ENCODE measurements at regions not wholly inside any gene's neighbourhood (a gene's known extent, or its start where the extent isn't known, plus 50 kb on each side); places are given as distances from the start of the nearest gene placed in this dataset.

DNA sequence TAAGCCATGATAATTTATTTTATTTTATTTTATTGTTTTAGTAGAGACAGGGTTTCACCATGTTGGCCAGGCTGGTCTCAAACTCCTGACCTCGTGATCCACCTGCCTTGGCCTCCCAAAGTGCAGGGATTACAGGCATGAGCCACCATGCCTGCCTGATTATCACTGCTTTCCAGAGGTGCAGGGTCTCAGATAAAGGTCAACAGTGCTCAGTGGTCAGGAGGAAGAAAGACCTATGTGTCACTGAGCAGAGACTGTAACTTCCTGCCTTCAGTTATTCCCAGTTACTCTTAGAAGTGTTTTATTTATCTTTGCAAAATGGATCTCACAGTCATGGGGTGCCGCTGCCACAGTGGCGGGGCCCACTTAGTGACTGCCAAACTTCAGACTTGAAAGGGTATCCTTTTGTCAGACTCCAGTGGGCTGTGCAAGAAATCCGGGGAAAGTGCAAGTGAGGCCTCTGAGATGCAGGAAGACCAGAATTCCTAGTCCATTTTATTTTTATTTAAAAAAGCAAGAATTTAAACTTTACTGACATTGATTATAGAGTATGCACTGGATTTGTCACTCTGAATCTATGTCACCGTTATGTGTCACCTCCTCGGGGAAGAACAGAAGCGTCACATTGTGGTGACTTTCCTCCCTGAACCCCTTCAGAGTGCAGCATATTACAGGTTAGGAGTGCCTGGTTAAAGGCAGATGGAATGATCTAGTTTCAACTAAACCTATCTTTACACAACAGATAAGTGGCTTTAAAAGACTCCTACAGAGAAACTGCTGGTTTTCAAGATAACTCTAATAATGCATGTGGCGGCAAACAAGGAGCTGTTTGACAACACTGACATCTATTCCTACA lies 59.1 kb upstream of the BICD1 start:
- Histone ChIP-seq H3K4me1 (ENCODE audit: control insufficient read depth, insufficient read depth, low read length) (peaks cover 15% of the 10 kb centered on the region), H3K9me3 (ENCODE audit: control insufficient read depth, low read depth, low read length) (peaks cover 25% of the 10 kb centered on the region), H3K4me3 (ENCODE audit: low read length) (no peak overlapping the region), H3K27me3 (ENCODE audit: control insufficient read depth, insufficient read depth, low read length) (no peaks in the 10 kb centered on the region), H3K36me3 (ENCODE audit: control insufficient read depth, insufficient read depth, low read length) (no peaks in the 10 kb centered on the region), H3K27ac (ENCODE audit: low read length) (no peak overlapping the region)
- no peak for DNase-seq
- no CpG with 5 or more reads among the region's 8 CpGs for WGBS (ENCODE audit: insufficient coverage, low lambda C conversion rate)

- no peak overlapping the region for H3K4me3 ChIP-seq (ENCODE audit: low read length)
- H3K9me3 ChIP-seq (ENCODE audit: control insufficient read depth, low read depth, low read length), result peaks cover 15% of the 10 kb centered on the region
- no peak overlapping the region for H3K27ac ChIP-seq (ENCODE audit: low read length)
- no peak for DNase-seq
- no CpG with 5 or more reads among the region's 5 CpGs for WGBS (ENCODE audit: insufficient coverage, low lambda C conversion rate)
- H3K36me3 ChIP-seq (ENCODE audit: control insufficient read depth, insufficient read depth, low read length), result no peaks in the 10 kb centered on the region
- H3K4me1 ChIP-seq (ENCODE audit: control insufficient read depth, insufficient read depth, low read length), result peaks cover 18% of the 10 kb centered on the region
- no peaks in the 10 kb centered on the region for H3K27me3 ChIP-seq (ENCODE audit: control insufficient read depth, insufficient read depth, low read length)
Measured at GRCh38 chr12:32048791-32049190, 57.9 kb upstream of the BICD1 start.

DNA sequence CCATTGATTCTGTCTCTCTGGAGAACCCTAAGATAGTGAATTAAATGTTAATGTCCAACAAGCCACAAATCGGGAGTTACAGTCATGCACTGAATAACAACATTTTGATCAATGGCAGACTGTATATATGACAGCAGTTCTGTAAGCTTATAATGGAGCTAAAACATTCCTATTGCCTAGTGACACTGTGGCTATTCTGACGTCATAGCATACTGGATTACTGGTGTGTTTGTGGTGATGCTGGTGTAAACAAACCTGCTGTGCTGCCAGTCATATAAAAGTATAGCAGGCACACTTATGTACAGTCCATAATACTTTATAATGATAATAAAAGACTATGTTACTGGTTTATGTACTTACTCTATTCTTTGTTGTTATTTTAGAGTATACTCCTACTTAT lies 56.7 kb upstream of the BICD1 start:
- peaks cover 4% of the 10 kb centered on the region for H3K9me3 ChIP-seq (ENCODE audit: control insufficient read depth, low read depth, low read length)
- H3K27ac ChIP-seq (ENCODE audit: low read length), result no peak overlapping the region
- no CpG with 5 or more reads among the region's 2 CpGs for WGBS (ENCODE audit: insufficient coverage, low lambda C conversion rate)
- no peaks in the 10 kb centered on the region for H3K36me3 ChIP-seq (ENCODE audit: control insufficient read depth, insufficient read depth, low read length)
- H3K27me3 ChIP-seq (ENCODE audit: control insufficient read depth, insufficient read depth, low read length), result no peaks in the 10 kb centered on the region
- H3K4me3 ChIP-seq (ENCODE audit: low read length), result no peak overlapping the region
- peaks cover 18% of the 10 kb centered on the region for H3K4me1 ChIP-seq (ENCODE audit: control insufficient read depth, insufficient read depth, low read length)
- no peak for DNase-seq

DNA sequence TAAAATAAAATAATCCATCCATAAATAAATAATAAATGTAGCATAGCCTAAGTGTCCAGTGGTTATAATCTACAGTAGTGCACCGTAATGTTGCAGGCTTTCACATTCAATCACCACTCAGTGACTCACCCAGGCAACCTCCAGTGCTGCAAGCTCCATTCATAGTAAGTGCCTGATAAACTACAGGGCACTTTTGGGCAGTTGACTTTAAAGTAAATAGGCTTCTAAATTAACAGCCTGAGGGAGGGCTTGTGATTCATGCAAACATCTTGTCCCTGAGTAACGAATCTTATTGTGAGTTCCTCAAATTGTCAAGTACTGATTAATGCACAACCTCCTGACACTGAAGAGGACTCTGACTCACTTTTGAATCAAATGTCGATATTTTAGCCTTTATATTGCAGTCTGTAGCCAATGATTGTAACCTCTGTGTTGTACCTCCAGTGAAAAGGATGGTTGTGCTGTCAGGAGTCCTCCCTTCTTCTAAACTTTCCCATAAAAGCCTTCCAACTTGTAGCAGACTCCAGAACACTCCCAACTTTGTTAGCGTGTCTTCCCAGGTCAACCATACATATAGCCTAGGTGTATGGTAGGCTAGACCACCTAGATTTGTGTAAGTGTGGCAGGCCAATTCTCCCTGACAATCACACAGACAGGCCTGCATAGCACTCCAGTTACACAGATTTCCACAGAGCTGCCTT lies 55.0 kb upstream of the BICD1 start:
- no peak overlapping the region for H3K4me3 ChIP-seq (ENCODE audit: low read length)
- peak overlapping the region; percentile 50 for H3K27ac ChIP-seq (ENCODE audit: low read length)
- peaks cover 18% of the 10 kb centered on the region for H3K4me1 ChIP-seq (ENCODE audit: control insufficient read depth, insufficient read depth, low read length)
- WGBS (ENCODE audit: insufficient coverage, low lambda C conversion rate), result no CpG with 5 or more reads among the region's 4 CpGs
- H3K36me3 ChIP-seq (ENCODE audit: control insufficient read depth, insufficient read depth, low read length), result no peaks in the 10 kb centered on the region
- no peaks in the 10 kb centered on the region for H3K9me3 ChIP-seq (ENCODE audit: control insufficient read depth, low read depth, low read length)
- no peaks in the 10 kb centered on the region for H3K27me3 ChIP-seq (ENCODE audit: control insufficient read depth, insufficient read depth, low read length)
- peak in 1 of 2 donors; percentile 59 for DNase-seq

- no peaks in the 10 kb centered on the region for H3K9me3 ChIP-seq (ENCODE audit: control insufficient read depth, low read depth, low read length)
- no CpG with 5 or more reads among the region's 5 CpGs for WGBS (ENCODE audit: insufficient coverage, low lambda C conversion rate)
- H3K4me3 ChIP-seq (ENCODE audit: low read length), result no peak overlapping the region
- peak in 1 of 2 donors; percentile 53 for DNase-seq
- no peaks in the 10 kb centered on the region for H3K27me3 ChIP-seq (ENCODE audit: control insufficient read depth, insufficient read depth, low read length)
- peak overlapping the region; percentile 8 for H3K27ac ChIP-seq (ENCODE audit: low read length)
- H3K36me3 ChIP-seq (ENCODE audit: control insufficient read depth, insufficient read depth, low read length), result no peaks in the 10 kb centered on the region
- H3K4me1 ChIP-seq (ENCODE audit: control insufficient read depth, insufficient read depth, low read length), result peaks cover 18% of the 10 kb centered on the region
Measured at GRCh38 chr12:32052212-32052713, 54.4 kb upstream of the BICD1 start.

DNA sequence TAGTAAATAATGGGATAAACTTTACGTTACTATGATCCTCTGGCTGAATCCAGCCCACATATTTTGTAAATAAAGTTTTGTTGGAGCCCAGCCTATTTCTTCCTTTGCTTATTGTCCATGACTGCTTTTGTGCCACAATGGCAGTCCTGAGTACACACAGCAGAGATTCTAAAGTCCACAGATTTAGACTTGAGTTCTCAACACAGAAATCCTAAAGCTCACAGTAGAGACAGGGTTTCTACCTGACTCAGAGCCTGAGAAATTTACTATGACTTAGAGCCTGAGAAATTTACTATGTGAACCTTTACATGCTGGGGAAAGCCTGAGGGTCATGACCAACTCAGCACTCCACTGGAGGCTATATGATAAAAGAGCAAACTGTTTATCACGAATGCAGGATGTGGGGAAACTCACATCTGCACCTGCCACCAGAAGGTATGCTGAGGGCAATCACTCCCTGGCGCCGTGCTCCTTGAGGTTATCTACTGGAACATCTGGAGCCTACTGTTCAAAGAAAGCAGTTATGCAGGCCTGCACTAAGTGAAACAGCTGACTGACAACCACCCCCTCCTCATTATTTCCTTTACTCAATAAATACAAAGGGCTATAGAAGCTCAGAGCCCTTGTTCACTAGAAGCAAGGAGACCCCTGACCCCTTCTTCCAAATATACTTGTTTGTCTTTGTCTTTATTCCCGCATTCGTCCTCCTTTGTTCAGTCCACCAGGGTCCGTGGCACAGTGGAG lies 52.6 kb upstream of the BICD1 start:
- Histone ChIP-seq H3K4me1 (ENCODE audit: control insufficient read depth, insufficient read depth, low read length) (peaks cover 18% of the 10 kb centered on the region), H3K27ac (ENCODE audit: low read length) (peak overlapping the region; percentile 39), H3K27me3 (ENCODE audit: control insufficient read depth, insufficient read depth, low read length) (no peaks in the 10 kb centered on the region), H3K9me3 (ENCODE audit: control insufficient read depth, low read depth, low read length) (no peaks in the 10 kb centered on the region), H3K4me3 (ENCODE audit: low read length) (no peak overlapping the region), H3K36me3 (ENCODE audit: control insufficient read depth, insufficient read depth, low read length) (no peaks in the 10 kb centered on the region)
- no CpG with 5 or more reads among the region's 7 CpGs for WGBS (ENCODE audit: insufficient coverage, low lambda C conversion rate)
- DNase-seq, result peak; percentile 26 to 44

Measured in large intestine (tissue), 3 donors.